ENCODE measurements at regions not wholly inside any gene's neighbourhood (a gene's known extent, or its start where the extent isn't known, plus 50 kb on each side); places are given as distances from the start of the nearest gene placed in this dataset.
"Not testable (repeated sequence)": the region's sequence is repeated elsewhere in the genome, so short reads cannot be mapped to it uniquely, and the experiment has no call there.

DNA sequence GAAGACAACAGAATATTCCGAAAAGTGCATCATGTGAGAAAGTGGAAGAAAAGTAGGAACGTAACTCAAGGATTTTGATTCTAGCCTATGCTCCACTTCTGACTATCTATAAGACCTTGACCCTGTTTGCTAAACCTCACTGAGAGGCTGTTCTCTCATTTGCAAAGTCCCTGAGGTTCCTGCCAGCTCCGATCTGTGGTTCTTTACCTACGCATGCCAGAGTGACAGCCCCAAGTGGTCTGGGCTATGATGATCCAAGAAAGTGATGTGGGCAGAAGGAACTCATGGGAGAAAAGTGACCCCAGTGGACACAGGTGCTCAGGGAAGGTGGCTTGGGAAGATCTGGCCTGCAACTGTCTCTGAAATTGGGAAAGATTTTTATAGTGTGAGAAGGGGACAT lies 301.1 kb upstream of the CDH11 start:
- DNase-seq (ENCODE audit: low read depth in 3 of 3, low spot score in 1 of 3), result no peak

DNA sequence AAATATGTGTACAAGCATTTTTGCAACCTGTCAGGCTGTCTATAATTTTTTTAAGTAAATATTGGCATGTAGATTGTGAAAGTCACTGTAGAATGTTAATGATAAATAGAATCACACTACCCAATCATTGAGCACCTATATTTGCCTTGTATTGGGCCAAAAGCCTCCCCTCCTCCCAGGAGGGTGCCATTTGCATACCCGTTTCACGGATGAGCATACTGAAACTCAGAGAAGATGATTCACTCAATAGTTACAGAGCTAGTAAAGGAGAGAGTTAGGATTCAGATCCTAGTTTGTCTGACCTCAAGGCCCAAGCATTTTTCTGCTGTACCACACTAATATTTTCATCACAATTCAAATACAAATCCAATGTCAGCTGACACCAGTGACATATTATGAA lies 299.7 kb upstream of the CDH11 start:
- DNase-seq (ENCODE audit: low read depth in 3 of 3, low spot score in 1 of 3), result no peak

DNA sequence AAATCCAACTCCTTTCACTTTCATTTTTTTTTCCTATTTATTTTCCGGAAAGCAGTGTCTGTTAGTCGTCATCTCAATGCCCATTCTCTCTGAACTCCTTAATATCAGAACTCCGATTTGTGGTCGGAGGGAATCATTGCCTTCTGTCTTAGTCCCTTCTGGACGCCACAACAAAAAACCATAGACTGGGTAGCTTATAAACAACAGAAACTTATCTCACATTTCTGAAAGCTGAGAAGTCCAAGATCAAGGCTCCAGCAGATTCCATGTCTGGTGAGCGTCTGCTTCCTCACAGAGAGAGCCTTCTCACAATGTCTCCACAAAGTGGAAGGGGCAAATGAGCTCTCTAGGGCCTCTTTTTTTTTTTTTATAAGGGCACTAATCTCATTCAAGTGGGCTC lies 296.6 kb upstream of the CDH11 start:
- DNase-seq (ENCODE audit: low read depth in 3 of 3, low spot score in 1 of 3), result no peak

DNA sequence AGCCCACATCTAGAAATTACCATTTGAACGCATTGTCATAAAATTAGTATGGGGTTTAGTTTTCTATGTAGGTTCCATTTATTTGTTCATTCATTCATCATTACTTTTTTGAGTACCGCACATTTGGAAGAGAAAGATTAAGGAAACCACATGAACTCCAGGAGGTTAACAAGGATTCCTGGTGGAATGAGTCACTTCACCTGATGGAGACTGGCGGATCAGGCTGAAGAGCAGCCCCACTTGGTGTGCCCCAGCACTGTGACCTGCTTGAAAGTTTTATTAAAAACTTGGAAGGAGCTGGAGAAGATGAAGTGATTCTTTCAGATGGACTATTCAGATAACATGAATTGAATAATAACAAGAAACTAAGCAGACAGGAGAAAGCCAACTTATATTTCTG lies 293.6 kb upstream of the CDH11 start:
- DNase-seq (ENCODE audit: low read depth in 3 of 3, low spot score in 1 of 3), result no peak

DNA sequence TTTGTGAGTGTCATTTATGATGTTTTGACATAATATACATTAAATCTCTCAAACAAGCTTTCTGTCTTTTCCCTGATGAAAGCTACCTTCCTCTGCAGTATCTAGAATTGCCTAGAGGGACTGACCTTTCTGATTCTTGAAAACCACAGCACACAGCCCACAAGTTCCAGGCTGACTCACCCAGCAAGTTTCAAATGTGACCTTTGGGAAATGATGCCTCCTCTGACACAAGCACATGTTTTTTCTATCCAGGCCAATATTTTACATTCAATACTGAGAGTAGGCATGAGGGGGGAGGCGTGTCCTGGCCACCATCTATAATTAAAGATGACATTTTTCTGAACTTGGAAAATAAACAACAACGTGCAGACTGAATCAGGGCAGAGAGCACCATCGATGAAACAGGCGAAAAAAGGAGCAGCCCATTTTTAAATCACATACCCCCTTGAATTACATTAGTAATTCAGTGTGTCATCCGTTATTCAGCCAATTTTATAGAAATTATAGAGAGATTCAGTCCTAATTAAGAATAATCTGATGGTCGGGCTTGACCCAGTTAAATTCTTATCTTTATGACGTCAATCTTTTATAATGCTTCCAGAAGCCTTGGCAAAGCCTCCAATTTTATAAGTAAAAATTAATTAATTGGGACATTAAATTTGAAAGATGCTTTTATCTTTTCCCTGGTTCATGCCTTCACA lies 292.6 kb upstream of the CDH11 start:
- DNase-seq (ENCODE audit: low read depth in 3 of 3, low spot score in 1 of 3), result no peak

DNA sequence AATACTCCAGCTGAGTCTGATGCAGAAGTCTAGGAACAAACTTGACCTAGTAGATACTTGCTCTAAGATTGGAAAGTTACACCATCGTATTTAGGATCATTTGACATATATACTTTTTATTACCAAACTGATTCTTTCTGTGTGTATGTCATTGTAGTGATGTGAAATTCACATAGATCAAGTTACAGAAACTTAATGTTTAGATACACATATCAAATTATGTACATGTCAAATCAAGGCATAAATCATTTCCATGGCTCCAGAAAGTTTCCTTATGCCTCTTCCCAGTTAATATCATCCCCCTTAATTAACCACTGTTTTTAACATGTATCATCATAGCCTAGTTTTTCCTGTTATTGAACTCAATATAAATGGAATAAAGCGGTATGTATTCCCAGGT lies 292.0 kb upstream of the CDH11 start:
- no peak for DNase-seq (ENCODE audit: low read depth in 3 of 3, low spot score in 1 of 3)

DNA sequence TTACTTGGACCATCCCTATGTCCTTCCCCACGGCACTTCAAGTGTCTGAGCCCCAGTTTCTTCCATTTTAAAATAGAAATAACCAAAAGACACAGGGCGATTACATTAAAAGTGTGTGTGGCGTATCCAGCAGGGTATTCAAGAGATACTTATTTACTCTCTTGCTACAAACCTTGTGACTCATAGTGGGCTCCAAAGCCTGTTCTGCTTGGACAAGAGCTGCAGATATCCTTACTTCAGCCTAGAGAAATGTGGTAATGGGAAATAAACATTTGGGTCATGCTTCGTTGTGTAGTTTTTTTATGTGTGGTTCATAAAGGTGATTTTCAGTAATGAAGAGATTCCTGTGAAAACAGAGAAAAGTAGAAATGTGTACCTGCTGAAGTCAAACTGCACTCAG lies 288.9 kb upstream of the CDH11 start:
- DNase-seq (ENCODE audit: low read depth in 3 of 3, low spot score in 1 of 3), result no peak

DNA sequence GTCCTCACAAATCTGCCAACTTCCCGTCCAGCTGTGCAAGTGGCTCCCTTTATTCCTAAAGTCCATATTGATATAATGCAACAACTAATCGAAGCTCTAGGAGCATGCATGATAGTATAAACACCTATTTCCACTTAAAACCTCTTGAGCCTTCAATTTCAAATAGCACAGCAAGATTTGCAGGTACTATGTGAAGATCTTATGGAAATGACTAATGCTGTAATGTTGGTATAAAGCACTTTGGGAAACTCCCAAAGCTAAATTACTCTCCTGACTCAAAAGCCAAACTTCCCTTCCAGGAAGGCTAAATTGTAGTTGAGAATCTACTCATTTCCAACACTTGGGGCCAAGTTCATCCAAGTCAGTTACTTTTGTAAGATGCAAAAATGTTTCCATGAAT lies 287.6 kb upstream of the CDH11 start:
- no peak for DNase-seq (ENCODE audit: low read depth in 3 of 3, low spot score in 1 of 3)

DNA sequence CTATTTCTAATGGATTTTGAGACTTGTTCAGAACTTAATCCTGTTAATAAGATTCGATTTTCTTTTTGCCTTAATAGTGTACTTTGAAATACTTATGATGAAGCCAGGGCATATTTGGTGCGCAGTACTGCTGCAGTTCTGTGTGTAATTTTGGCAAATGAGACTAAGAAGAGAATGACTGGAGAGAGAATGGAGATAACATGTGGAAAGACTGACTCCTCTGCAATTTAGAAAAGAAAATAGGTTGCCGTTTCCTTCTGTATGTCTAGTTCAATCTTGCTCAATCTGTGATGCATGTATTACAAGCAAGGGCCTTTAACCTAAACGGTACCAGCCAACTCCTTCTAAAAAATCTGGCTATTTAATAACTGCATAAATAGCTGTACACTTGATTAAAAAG lies 285.1 kb upstream of the CDH11 start:
- DNase-seq (ENCODE audit: low read depth in 3 of 3, low spot score in 1 of 3), result no peak

DNA sequence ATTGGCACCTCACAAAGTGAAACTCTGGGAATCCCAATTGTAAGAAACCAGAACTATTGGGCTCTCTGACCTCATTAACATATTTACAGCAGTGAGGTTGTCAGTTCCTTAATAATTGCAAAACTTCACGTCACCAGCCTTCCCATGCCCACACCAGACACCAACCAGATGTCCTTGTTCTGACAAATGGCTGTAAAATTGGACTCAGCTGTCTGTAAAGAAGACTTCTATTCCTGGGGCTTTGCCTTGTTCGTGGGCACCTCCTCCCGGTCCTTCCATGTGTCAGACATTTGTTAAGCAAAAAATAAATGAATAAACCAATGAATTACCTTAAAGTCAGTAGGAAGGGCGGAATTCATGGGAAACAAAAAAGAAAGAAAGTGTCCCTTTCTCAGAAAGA lies 284.3 kb upstream of the CDH11 start:
- DNase-seq (ENCODE audit: low read depth in 3 of 3, low spot score in 1 of 3), result no peak

DNA sequence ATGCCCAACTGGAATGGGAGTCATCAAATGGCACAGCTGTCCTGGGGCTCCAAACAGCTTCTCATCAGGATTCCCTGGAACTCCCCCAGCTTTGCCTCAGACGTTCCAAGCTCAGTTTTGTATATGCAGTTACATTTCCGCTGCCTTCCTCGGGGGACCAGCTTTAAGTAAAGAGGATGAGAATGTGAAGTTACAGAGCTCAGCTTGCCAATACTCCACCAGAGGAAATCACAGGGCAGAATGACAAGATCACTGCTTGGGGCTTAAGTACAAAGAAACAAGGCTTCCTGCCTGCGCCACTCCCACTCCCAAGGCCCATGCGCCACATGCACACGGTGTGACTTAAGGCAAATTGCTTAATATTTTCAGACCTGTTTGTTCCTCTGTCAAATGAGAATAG lies 272.4 kb upstream of the CDH11 start:
- no peak for DNase-seq (ENCODE audit: low read depth in 3 of 3, low spot score in 1 of 3)

DNA sequence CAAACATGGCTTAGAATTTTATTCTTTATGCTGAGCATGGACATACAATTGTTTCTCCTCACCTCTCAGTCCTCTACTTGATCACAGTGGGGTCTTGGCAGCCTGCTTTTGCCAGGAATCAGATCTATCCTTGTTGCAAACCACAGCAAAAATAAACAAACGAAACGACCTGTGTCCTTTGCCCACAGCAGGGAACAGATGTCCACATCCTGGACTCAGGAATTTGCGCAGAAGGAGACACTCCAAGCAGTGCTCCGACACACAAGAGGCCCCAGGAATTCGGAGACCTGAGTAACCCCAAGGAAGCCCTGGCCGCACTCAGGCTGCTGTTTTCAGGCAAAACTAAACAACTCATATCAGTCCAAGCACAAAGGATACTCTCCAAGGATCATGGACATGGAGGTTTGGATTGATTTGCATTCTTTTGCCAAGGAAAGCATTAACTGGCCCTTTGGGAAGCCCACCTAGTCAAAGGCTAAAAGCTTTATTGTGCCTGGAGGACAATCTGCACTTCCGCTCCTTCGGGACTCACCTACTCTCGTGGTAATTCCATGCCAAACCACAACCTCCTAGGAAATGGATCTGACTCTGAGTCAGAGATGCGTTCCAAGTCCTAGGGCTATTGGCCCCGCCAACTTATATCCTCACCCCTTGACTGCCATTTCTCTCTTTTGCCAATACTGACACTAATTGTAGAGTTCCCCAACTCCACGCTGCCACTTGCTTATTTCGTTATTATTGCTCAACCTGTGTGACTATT lies 271.1 kb upstream of the CDH11 start:
- no peak for DNase-seq (ENCODE audit: low read depth in 3 of 3, low spot score in 1 of 3)

DNA sequence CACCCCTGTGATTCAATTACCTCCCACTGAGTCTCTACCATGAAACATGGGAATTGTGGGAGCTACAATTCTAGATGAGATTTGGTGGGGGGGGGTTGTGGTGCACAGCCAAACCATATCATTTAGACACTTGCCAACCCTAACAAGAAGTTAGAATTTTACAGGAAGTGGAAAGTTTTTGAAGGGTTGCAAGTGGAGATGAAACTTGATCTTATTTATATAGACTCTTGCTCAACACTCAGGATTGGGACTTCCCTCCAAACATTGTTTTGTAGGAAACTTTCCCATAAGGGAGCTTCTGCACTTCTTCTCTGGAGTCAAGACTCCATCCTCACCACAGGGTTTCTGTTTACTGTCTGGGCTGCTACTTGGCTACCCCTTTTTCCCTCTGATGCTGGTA lies 266.7 kb upstream of the CDH11 start:
- no peak for DNase-seq (ENCODE audit: low read depth in 3 of 3, low spot score in 1 of 3)

DNA sequence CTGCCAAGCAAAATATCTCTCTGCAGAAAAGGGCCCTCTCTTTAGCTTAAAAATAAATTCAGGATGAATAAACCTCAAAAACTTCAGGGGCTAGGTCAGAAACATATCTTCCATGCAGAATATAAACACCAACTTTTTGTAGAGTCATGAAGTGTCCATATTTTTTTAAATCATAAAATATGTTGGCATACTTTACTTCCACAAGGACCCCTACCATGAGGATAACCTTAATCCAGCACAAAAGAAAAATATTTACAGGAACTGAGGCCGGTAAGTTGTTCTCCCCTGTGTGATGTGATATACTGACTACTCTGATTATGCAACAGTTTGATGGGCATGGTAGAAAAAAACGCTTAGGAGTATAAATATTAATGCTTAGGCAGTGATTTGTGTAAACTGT lies 264.8 kb upstream of the CDH11 start:
- DNase-seq (ENCODE audit: low read depth in 3 of 3, low spot score in 1 of 3), result no peak

DNA sequence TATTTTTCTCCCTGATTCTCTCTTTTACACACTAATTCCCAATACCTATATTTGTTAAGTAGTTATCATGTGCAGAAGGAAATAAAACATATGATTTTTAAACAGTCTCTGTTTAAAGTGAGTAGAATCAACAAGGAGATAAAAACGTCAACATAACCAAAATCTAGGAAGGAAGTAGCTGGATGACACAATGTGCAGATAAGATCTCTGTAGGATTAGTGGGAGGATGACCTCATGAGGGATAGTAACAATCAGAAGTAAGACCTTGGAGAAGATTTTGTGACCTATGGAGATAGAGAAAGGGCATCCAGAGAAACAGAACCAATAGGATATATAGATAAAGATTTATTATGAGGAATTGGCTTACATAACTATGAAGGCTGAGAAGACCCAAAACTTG lies 262.6 kb upstream of the CDH11 start:
- no peak for DNase-seq (ENCODE audit: low read depth in 3 of 3, low spot score in 1 of 3)

DNA sequence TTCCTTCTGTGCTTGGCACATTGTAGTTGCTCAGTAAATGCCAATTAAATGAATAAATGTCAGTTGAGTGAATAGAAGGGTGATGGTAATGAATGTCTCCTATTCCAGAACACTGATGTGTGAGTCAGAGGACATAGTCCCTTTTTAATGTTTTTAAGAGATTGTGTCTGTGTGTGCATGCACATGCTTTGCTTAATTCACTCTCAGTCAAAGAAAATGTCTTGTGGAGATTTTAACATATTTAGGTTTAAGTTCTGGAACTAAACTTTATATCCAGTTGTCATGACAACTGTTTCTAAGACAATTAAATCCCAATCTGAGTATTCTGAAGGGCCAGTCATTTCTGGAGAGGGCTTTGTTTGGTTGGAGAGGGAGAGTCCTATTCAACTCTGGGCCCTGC lies 255.3 kb upstream of the CDH11 start:
- DNase-seq (ENCODE audit: low read depth in 3 of 3, low spot score in 1 of 3), result no peak

DNA sequence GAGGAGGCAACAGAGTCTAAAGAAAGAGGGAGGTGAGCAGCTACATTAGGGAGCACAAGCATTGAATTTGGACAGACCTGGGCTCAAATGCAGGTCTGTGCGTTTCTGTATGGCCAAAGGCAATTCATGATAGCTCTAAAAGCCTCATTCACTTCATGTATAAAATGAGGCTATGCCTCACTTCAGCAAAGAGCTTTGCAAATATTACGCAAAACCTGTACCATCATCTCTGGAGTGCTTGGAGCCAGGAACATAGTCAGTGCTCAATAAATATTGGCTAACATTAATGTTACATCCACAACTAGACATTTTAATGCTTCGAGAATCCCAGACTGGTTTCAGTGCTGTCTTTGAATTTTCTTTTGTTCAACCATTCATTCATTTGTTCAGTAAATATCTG lies 254.7 kb upstream of the CDH11 start:
- DNase-seq (ENCODE audit: low read depth in 3 of 3, low spot score in 1 of 3), result no peak

DNA sequence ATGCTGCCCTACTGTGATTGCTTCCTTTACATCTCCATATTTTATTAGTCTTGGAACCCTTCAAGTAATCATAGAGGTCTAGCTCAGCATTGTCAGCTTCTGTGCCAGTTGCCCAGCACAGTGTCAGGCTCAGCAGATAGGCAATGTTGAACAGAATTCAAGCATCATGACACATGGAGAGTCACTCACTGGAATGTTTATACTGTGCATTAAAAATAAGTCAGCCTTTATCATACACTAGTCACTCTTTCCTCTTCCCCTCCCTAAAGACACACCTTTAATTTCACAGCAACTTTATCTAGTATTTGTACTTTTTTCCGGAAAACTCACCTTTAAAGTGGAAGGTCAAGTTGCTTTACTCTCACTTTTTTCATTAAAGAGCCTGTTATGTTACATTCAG lies 253.8 kb upstream of the CDH11 start:
- no peak for DNase-seq (ENCODE audit: low read depth in 3 of 3, low spot score in 1 of 3)

DNA sequence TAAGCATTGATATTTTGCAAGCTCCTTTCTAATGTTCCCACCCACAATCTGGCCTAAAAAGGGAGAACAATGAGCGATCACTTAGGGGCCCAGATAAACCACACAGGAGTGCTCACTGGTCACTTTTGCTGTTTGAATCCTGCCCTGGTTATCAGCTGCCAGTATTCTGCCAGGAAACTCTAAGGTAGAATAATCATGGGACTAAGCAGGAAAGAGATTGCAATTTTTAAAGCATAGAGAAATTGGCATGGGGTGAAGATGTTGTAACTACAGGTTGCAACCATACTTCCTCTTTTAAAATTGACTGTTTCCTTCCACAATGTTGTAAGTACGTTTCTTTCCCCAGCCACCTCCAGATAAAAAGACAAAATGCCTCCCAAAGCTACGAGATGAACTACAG lies 251.2 kb upstream of the CDH11 start:
- DNase-seq (ENCODE audit: low read depth in 3 of 3, low spot score in 1 of 3), result no peak

DNA sequence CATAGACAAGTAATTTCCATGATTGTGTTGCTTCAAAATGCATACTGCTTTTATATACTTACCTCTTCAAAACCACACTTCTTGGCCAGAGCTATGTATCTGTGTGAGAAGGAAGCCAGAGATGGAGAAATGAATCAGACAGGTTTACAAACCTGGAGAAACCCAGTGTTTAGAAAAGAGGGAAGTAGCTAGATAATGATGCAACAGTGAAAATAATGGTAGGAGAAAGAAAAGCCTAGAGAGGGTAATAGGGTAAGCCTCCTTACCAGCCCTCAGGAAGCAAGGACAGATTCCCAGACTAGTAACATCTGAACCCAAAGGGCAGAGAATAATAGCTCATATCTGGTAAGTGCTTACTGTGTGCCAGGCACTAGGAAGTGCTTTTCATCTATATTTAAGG lies 250.3 kb upstream of the CDH11 start:
- DNase-seq (ENCODE audit: low read depth in 3 of 3, low spot score in 1 of 3), result no peak

DNA sequence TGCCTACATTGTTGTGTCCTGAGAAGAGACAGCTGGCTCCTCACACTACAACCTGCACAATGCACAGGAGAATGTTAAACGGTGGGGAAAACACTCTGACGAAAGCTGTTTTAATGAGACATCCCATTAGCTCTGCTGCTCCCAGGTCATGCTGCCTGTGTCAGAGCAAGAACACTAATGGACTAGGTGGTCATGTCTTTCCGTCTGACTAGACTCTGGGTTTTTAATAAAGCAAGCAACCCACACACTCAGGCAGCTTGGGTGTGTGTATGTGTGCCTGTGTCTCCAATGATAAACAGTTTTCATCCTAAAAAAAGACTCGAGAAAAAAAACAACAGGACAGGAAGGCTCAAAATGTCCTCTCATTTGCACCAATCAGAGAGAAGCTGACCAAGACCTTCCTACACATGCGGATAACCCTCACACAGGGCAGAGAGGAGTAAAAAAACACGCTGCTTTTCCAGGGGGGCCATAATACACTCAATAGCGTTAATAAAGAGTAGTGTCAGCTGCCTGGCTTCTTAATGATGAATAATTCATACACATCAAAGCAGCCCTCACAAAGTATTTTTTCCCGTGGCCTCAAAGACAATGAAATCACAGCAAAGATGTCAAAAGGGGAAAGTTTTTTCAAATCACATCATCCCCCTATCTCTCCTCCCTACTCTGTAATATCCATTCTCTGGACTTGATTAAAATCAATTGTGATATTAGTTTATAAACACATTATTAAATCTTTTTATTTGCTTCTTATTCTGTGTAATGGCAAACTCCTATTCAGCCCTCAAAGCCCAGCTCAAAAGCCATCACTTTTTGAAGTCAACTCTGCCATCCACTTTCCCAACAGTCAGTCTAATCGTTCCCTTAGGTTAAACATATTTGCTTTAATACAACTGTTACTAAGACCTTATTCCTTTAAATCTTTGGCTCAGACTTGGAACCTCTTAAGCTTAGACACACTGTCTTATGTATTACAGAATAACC lies 244.2 kb upstream of the CDH11 start:
- no peak for DNase-seq (ENCODE audit: low read depth in 3 of 3, low spot score in 1 of 3)

DNA sequence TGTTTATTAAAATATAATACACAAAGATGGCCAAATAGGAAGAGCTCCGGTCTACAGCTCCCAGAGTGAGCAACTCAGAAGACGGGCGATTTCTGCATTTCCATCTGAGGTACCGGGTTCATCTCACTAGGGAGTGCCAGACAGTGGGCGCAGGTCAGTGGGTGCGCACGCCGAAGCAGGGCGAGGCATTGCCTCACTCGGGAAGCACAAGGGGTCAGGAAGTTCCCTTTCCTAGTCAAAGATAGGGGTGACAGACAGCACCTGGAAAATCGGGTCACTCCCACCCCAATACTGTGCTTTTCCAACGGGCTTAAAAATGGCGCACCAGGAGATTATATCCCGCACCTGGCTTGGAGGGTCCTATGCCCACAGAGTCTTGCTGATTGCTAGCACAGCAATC lies 234.9 kb upstream of the CDH11 start:
- not testable (repeated sequence) for DNase-seq (ENCODE audit: low read depth in 3 of 3, low spot score in 1 of 3)
